H1 (cell line): ENCODE measurements at regions not wholly inside any gene's neighbourhood (a gene's known extent, or its start where the extent isn't known, plus 50 kb on each side); places are given as distances from the start of the nearest gene placed in this dataset.

Experiments
- ATF2 ChIP-seq: IDR thresholded peaks from 2 replicates; pipeline ENCODE4 v1.6.1; 2012; ENCODE audit warnings: low read length, inconsistent platforms
- CEBPB ChIP-seq: IDR thresholded peaks from 2 replicates; pipeline ENCODE4 v1.6.1; 2012; ENCODE audit warnings: low read depth, low read length

- TF ChIP-seq ATF2 (no peak), CEBPB (no peak)
- TF ChIP-seq, all 59 proteins: peak for 0
These were observed 142.8 kb downstream of the MOSPD2 start (continued) for GRCh38 chrX:15016051-15016450.
